ENCODE measurements at regions not wholly inside any gene's neighbourhood (a gene's known extent, or its start where the extent isn't known, plus 50 kb on each side); places are given as distances from the start of the nearest gene placed in this dataset.
"Not testable (repeated sequence)": the region's sequence is repeated elsewhere in the genome, so short reads cannot be mapped to it uniquely, and the experiment has no call there.

DNA sequence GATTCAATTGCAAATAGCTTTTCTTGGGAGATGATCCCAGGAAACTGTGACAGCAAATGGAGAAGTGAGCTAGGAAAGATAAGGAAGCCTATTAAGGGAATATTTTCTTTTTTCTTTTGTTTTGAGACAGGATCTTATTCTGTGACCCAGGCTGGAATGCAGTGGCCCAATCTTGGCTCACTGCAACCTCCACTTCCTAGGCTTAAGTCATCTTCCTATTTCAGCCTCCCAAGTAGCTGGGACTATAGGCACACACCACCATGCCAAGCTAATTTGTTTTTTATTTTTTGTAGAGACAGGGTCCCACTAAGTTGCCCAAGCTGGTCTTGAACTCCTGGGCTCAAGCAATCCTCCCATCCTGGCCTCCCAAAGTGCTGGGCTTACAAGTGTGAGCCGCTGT, 433.7 kb downstream of the RPS6KC1 start:
- H3K9me3 ChIP-seq (replicated peaks): no peaks in the 10 kb centered on the region
- no peak for DNase-seq (ENCODE audit: low read depth in 1 of 2, low spot score in 2 of 2)

DNA sequence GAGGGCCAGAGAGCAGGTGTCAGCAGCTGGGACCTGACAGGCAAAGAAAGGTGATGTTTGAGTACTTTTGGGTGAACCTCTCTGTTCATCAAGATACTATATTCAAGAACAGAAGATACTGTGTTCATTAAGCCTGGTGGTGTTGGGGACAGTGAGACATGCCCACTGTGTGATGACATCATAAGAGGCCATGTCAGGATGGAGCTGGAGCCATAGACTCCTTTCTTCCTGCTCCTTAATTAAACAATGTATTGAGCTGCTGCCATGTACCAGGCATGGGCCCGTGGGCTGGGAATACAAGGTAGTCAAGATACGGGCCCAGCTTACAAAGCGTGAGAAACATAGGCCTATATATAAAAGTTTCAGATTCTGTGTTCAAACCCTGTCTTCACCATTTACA, 435.4 kb downstream of the RPS6KC1 start:
- Histone ChIP-seq H3K27ac (no peak overlapping the region), H3K4me1 (replicated peaks) (no peaks in the 10 kb centered on the region), H3K9me3 (replicated peaks) (no peaks in the 10 kb centered on the region), H3K4me3 (no peak overlapping the region), H3K36me3 (no peaks in the 10 kb centered on the region), H3K27me3 (replicated peaks) (no peaks in the 10 kb centered on the region)
- DNase-seq (ENCODE audit: low read depth in 1 of 2, low spot score in 2 of 2): no peak

More for the DNA sequence above, 433.7 kb downstream of the RPS6KC1 start:
- Histone ChIP-seq H3K4me3 (no peak overlapping the region), H3K36me3 (no peaks in the 10 kb centered on the region), H3K4me1 (replicated peaks) (no peaks in the 10 kb centered on the region), H3K27me3 (replicated peaks) (no peaks in the 10 kb centered on the region), H3K27ac (no peak overlapping the region)

DNA sequence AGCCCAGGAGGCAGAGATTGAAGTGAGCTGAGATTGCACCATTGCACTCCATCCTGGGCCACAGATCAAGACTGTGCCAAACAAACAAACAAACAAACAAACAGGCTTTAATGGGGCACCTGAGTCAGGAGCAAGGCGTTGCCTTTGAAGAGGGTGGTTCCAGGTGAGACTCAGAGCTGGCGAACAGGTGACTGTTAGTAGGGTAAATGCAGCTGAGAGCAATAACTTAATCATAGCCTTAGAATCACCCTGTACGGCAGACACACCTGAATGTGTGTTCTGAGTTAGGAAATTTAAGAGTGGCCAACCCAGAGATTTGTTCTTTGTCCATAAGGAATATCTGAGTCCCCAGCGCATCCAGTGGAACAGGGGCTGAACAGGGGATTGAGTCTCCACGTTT, 440.4 kb downstream of the RPS6KC1 start:
- DNase-seq (ENCODE audit: low read depth in 1 of 2, low spot score in 2 of 2): no peak
- H3K27ac ChIP-seq: no peak overlapping the region
- no peaks in the 10 kb centered on the region for H3K9me3 ChIP-seq (replicated peaks)
- no peaks in the 10 kb centered on the region for H3K36me3 ChIP-seq
- no peaks in the 10 kb centered on the region for H3K4me1 ChIP-seq (replicated peaks)
- peaks cover 19% of the 10 kb centered on the region for H3K27me3 ChIP-seq (replicated peaks)
- no peak overlapping the region for H3K4me3 ChIP-seq

DNA sequence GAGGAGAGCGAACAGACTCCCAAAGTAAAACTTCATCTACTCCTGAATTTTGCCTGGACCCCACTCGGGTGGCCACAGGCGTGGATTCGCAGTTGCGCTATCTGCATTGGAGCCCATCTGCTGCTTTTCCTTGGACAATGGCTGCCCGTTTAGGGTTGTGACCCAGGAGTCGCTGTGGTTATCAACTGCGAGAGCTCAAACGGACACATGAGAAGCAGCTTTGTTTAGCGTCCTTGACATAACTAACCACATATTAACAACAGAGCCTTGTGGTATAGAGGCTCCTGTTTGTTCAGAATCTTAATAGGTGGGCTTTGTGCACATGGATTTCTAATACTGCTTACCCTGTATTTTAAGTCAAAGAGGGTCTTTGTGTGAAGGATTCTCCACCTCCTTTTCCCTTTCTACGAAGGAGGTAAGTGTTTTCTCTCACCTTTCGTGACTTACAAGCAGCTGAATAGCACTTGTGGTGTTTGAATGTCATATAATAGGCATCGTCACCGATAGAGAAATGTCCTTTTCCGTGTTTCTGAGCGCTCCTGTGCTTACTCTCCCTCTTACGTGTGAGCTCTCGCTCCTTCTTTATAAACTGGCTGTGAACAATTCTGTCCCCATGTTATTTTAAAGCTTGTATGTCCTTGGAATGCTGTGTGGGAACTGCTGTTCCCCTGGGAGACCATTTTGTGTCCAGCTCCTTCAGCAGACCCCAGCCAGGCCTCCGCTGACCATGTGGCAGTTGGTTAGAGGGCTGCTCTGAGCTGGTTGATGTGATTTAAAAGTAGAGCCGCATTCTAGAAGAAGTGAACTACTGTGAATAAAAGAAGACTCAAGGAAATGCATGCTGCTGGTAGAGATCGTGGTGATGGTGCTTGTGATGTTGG, 441.4 kb downstream of the RPS6KC1 start:
- no peak for DNase-seq (ENCODE audit: low read depth in 1 of 2, low spot score in 2 of 2)
- Histone ChIP-seq H3K36me3 (no peaks in the 10 kb centered on the region), H3K4me3 (no peak overlapping the region), H3K27ac (no peak overlapping the region), H3K9me3 (replicated peaks) (no peaks in the 10 kb centered on the region), H3K27me3 (replicated peaks) (peaks cover 19% of the 10 kb centered on the region), H3K4me1 (replicated peaks) (no peaks in the 10 kb centered on the region)

DNA sequence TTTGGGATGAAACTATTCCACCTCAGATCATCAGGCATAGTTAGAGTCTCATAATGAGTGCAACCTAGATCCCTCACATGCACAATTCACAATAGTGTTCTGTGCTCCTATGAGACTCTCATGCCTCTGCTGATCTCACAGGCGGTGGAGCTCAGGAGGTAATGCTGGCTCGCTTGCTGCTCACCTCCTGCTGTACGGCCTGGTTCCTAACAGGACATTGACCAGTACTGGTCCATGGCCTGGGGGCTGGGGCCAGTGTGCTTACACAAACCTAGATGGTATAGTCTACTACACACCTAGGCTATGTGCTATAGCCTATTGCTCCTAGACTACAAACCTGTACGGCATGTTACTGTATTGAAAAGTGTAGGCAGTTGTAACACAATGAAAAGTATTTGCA, 448.4 kb downstream of the RPS6KC1 start:
- Histone ChIP-seq H3K9me3 (replicated peaks) (no peaks in the 10 kb centered on the region), H3K4me1 (replicated peaks) (no peaks in the 10 kb centered on the region), H3K27me3 (replicated peaks) (no peaks in the 10 kb centered on the region; the same call in 1 of the 2 replicates), H3K4me3 (no peak overlapping the region), H3K27ac (no peak overlapping the region), H3K36me3 (no peaks in the 10 kb centered on the region)
- no peak for DNase-seq (ENCODE audit: low read depth in 1 of 2, low spot score in 2 of 2)

DNA sequence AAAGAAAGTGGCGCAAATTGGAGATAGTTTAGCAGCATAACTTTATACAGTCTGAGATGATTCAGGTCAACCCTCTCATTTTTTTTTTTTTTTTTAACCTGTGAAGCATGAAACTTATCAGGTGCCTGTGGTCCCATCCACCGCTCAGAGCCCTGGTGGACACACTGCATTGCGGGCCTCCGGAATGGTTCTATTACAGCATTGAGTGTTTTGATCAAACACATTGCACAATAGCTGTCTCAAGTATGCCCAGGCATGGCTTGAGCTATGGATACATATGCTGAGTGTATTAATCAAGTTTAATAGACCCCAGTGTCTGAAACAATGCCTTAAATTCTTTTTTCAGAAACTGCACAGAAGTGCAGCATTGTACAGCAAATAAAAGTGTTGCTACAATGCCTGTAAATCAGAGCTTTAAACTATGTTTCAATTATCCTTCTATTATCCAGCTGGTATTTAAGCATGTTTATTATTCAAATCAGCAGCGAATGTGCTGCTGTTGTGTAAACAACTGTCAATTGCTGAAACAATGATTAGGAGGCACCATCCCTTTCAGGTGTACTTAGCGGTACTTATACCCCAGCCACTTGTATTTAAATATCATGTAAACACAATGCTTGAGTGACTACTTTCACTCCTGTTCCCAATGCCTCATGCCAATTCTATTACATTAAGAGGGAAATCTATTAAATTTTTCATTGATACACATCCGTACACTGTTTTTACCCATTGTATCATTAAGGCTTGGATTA, 456.6 kb downstream of the RPS6KC1 start:
- H3K4me1 ChIP-seq (replicated peaks): no peaks in the 10 kb centered on the region
- no peak for DNase-seq (ENCODE audit: low read depth in 1 of 2, low spot score in 2 of 2)
- no peaks in the 10 kb centered on the region for H3K27me3 ChIP-seq (replicated peaks)
- H3K36me3 ChIP-seq: no peaks in the 10 kb centered on the region
- no peak overlapping the region for H3K27ac ChIP-seq
- no peak overlapping the region for H3K4me3 ChIP-seq
- no peaks in the 10 kb centered on the region for H3K9me3 ChIP-seq (replicated peaks)

DNA sequence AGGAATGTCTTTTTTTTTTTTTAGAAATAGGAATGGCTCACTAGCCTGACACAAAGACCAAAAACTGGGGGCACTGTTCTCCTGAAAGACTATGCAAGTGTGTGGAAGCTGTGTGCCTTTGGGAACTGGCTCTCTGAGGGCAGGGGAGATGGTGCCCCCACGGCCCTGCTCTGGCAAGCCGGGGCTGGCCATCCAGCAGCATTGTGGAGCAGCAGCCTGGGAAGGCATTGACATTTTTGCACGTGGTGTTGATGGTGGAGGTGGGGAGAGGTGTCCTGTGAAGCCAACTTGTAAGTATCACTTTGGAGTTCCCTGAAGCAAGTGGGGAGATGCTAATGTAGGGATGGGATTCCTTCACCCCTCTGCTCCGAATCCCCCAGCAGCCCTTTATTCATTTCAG, 460.1 kb downstream of the RPS6KC1 start:
- Histone ChIP-seq H3K4me1 (replicated peaks) (no peaks in the 10 kb centered on the region), H3K36me3 (no peaks in the 10 kb centered on the region), H3K9me3 (replicated peaks) (no peaks in the 10 kb centered on the region), H3K27me3 (replicated peaks) (no peaks in the 10 kb centered on the region), H3K27ac (no peak overlapping the region), H3K4me3 (no peak overlapping the region)
- no peak for DNase-seq (ENCODE audit: low read depth in 1 of 2, low spot score in 2 of 2)

DNA sequence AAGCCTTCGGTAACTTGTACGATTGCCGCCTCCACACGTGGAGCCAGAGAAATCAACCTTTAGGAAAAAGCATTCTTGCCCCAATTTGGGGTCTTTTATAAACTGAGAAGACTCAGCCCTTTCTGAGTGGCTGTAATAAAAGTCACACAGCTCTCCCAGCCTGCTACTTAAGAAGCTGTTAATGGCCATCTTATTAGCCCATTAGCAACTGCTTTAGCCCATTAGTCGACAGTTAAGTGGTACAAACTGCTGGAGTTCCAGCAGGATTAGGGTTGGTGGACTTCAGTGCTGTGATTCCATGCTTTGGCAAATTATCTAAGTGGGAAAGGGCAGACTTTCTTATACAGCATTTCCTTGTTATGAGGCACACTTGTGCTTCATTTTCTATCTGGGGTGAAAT, 461.3 kb downstream of the RPS6KC1 start:
- Histone ChIP-seq H3K36me3 (no peaks in the 10 kb centered on the region), H3K27ac (no peak overlapping the region), H3K4me3 (no peak overlapping the region), H3K27me3 (replicated peaks) (no peaks in the 10 kb centered on the region), H3K4me1 (replicated peaks) (no peaks in the 10 kb centered on the region), H3K9me3 (replicated peaks) (no peaks in the 10 kb centered on the region)
- DNase-seq (ENCODE audit: low read depth in 1 of 2, low spot score in 2 of 2): no peak

DNA sequence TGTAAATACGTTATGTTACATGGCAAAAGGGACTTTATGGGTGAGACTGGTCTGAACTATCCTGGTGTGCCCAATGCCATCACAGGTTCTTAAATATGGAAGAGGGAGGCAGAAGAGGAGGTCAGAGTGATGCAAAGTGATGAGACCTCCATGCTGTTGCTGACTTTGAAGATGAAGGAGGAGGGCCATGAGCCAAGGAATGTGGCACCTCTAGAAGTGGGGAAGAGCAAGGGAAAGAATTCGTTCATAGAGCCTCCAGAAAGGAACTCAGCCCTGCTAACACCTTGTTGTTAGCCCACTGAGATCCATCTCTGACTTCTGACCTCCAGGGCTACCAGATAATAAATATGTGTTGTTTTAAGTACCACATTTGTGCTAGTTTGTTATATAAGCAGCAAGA, 462.0 kb downstream of the RPS6KC1 start:
- DNase-seq (ENCODE audit: low read depth in 1 of 2, low spot score in 2 of 2): no peak
- H3K4me1 ChIP-seq (replicated peaks): no peaks in the 10 kb centered on the region
- H3K27ac ChIP-seq: no peak overlapping the region
- H3K36me3 ChIP-seq: no peaks in the 10 kb centered on the region
- no peak overlapping the region for H3K4me3 ChIP-seq
- H3K27me3 ChIP-seq (replicated peaks): no peaks in the 10 kb centered on the region
- no peaks in the 10 kb centered on the region for H3K9me3 ChIP-seq (replicated peaks)

DNA sequence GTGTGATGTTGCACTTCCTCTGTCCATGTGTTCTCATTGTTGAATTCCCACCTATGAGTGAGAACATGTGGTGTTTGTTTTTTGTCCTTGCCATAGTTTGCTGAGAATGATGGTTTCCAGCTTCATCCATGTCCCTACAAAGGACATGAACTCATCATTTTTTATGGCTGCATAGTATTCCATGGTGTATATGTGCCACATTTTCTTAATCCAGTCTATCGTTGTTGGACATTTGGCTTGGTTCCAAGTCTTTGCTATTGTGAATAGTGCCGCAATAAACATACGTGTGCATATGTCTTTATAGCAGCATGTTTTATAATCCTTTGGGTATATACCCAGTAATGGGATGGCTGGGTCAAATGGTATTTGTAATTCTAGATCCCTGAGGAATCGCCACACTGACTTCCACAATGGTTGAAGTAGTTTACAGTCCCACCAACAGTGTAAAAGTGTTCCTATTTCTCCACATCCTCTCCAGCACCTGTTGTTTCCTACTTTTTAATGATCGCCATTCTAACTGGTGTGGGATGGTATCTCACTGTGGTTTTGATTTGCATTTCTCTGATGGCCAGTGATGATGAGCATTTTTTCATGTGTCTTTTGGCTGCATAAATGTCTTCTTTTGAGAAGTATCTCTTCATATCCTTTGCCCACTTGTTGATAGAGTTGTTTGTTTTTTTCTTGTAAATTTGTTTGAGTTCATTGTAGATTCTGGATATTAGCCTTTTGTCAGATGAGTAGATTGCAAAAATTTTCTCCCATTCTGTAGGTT, 463.6 kb downstream of the RPS6KC1 start:
- not testable (repeated sequence) for H3K9me3 ChIP-seq (replicated peaks); DNase-seq (ENCODE audit: low read depth in 1 of 2, low spot score in 2 of 2); H3K4me1 ChIP-seq (replicated peaks); H3K27me3 ChIP-seq (replicated peaks); H3K36me3 ChIP-seq; H3K4me3 ChIP-seq; H3K27ac ChIP-seq

DNA sequence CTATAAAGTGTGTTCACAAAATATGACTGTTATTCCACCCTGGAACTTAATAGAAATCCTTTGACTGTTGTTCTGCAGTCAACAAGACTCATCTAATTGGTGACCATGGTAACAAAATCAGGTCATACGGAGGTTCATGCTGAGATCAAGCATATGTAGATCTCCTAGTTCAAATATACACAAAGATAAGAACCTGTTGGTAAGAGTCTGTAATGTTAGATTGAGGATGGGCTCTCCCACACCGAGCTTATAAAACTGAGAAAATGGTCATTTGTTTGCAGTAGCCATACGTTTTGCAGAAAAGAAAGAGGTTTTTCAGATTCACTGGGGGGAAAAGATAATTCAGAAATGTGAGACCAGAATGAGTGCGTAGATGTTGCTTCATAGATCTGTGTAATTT, 468.1 kb downstream of the RPS6KC1 start:
- Histone ChIP-seq H3K36me3 (no peaks in the 10 kb centered on the region), H3K4me3 (no peak overlapping the region), H3K27ac (no peak overlapping the region), H3K9me3 (replicated peaks) (no peaks in the 10 kb centered on the region), H3K27me3 (replicated peaks) (no peaks in the 10 kb centered on the region), H3K4me1 (replicated peaks) (no peaks in the 10 kb centered on the region)
- no peak for DNase-seq (ENCODE audit: low read depth in 1 of 2, low spot score in 2 of 2)

DNA sequence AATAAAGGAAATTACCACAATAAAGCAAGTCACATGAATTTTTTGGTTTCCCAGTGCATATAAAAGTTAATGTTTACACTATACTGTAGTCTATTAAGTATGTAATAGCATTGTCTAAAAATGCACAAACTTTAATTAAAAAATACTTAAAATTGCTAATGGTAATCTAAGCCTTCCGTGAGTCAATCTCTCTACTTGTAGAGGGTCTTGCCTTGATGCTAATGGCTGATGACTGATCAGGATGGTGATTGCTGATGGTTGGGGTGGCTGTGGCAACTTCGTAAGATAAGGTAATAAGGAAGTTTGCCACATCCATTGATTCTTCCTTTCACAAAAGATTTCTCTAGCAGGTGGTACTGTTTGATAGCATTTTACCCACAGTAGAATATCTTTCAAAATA, 466.6 kb upstream of the PROX1 start:
- Histone ChIP-seq H3K9me3 (replicated peaks) (no peaks in the 10 kb centered on the region), H3K27ac (no peak overlapping the region), H3K4me3 (no peak overlapping the region), H3K36me3 (no peaks in the 10 kb centered on the region), H3K27me3 (replicated peaks) (no peaks in the 10 kb centered on the region), H3K4me1 (replicated peaks) (no peaks in the 10 kb centered on the region)
- DNase-seq (ENCODE audit: low read depth in 1 of 2, low spot score in 2 of 2): no peak

DNA sequence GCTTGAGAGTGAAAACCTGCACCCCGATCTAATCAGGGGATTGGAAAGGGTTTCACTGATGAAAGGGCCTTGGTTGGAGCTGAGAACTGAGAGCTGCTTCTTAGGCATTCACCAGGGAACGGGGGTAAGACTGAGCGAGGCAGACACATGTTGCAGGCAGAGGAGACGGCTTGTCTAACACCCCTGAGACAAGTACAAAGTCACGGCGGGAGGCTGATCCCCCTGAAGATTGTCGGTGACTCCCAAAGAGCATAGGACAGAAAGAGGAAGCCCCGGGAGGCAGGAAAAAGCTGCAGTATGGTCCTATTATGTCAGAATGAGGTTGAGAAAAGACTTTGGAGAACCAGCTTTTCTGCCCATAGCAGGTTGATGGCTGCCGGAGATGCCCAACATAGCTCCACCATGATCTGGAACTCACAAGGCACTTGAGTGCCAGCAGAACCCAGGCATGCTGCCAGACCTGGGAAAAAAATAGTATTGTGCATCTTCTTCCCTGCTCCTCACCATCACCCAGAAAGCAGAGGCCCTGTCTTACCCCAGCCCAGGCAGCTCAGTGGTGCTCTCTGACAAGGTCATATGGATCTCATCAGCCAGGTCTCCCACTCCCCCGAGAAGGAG, 463.9 kb upstream of the PROX1 start:
- H3K4me1 ChIP-seq (replicated peaks): no peaks in the 10 kb centered on the region
- no peaks in the 10 kb centered on the region for H3K9me3 ChIP-seq (replicated peaks)
- no peaks in the 10 kb centered on the region for H3K36me3 ChIP-seq
- no peak overlapping the region for H3K27ac ChIP-seq
- H3K4me3 ChIP-seq: no peak overlapping the region
- H3K27me3 ChIP-seq (replicated peaks): no peaks in the 10 kb centered on the region
- no peak for DNase-seq (ENCODE audit: low read depth in 1 of 2, low spot score in 2 of 2)
